ENCODE measurements at regions not wholly inside any gene's neighbourhood (a gene's known extent, or its start where the extent isn't known, plus 50 kb on each side); places are given as distances from the start of the nearest gene placed in this dataset.

DNA sequence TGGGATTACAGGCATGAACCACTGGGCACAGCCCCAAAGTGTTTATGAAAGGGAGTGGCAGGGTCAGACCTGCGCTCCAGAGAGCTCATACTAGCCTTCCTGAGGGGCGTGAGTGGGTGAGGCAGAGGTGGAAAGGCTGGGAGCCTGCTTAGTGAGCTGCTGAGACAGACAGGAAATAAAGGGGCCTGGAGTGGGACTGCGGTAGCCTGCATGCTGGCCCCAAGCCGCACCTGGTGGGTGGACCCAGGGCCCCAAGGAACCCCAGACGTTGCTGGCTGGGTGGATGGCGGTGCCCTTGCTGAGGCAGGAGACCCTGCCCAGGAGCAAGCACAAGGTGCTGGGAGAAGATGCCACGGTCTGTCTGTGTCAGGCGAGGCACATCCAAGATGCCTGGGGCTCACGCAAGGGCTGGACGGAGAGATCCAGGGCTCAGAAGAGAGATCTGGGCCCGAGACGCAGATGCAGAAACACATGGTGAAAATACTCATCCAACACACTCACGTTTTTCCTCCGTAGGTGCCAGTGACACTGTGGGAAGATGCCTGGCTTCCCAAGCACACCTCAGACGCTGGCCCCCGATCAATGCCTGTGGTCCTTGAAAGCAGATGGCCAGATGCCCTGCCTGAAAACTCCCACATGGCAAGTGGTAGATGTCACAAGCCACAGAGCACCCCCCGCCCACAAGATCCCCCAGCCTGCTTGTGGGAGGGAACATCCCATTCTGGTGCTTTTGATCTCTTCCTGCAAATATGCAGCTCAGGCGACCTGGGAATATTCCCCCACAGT is 151.1 kb downstream of the GLI2 start:
- DNase-seq, result no peak

DNA sequence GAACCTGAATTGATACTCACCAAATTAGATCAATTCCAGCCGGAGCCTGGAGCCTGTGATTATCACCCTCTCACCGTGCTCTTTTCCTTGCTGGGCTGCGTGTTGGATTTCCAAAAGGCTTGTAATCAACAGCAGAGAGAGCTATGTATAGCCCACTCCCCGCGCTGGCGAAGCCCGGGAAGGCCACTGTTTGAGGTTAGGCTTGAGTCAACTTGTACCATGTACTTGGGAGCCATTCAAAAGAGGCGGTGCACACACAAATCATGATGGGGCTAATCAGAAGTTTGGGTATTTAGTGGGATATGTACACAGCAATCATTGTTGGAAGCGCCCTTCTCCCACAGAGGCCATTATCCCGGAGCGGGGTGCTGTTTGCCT is 151.6 kb downstream of the GLI2 start:
- DNase-seq, result no peak

DNA sequence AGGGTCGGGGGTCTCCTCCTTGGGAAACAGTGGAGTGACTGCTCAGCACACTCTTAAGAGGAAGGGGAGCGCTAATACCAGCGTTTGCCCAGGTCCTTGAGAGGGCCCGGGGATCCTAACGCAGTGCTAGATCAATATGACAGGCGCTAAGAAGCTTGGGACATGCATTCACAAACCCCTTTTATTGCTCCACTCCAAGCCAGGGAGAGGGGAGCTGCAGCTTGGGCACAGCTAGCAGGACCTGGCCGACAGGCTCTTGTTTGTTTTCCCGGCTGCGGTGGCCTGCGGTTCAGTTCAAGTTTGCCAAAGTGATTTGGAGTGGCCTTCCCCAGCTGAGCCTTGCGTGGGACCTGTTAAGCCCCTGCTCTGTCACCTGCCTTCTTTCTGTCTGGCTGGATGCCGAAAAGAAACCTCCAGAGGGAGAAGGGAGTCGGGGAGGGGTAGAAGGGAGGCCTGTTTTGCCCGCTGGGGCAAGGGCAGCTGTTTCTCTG is 152.1 kb downstream of the GLI2 start:
- no peak for DNase-seq

- no peak for DNase-seq
Observed at GRCh38 chr2:120888851-120889250, 153.2 kb downstream of the GLI2 start.

DNA sequence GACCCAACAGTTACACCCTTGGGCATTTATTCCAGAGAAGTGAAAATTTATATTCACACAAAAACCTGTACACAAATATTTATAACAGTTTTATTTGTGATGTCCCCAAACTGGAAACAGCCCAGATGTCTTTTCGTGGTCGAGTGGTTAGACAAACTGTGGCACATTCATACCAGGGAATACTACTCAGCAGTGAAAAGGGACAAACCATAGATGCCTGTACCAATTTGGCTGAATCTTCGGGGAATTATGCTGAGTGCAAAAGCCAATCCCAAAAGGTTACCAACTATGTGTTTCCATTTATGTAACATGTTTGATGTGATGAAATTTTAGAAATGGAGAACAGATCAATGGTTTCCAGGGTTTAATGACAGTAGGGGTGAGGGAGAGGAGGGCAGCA is 154.3 kb downstream of the GLI2 start:
- no peak for DNase-seq

DNA sequence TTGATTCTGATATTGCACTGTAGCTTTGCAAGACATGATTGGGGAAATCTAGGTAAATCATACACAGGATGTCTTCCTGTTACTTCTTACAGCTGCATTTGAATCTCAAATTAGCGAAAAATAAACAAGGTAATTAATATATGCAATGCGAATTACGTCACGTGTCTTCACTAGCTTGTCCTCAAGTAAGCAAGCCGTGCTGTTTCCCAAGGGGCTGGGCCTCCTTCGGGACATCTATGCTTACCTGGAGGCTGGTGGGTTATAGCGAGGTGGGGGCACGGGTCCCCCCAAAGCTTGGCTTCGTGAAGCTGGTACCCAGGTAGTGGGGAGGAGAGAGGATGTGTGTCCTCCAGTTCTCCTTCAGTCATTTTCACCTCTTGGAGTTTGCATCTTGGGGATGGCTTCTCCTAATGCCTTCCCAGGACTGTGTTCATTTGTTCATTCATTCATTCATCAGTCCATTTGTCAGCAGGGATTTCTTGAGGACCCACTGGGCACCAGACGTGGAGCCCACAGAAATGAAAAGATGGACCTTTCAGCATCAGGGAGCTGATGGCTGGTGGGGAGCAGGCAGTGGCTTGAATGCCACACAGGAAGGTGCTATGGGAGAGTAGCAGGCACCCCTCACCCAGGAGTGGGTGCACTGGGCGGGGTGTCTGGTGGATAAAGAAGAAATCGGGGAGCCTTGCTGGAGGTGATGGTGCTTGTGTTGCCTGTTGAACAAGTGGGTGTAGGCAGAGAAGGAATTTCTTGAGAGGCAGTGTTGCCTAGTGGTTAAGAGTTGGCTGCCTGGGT is 155.1 kb downstream of the GLI2 start:
- no peak for DNase-seq

DNA sequence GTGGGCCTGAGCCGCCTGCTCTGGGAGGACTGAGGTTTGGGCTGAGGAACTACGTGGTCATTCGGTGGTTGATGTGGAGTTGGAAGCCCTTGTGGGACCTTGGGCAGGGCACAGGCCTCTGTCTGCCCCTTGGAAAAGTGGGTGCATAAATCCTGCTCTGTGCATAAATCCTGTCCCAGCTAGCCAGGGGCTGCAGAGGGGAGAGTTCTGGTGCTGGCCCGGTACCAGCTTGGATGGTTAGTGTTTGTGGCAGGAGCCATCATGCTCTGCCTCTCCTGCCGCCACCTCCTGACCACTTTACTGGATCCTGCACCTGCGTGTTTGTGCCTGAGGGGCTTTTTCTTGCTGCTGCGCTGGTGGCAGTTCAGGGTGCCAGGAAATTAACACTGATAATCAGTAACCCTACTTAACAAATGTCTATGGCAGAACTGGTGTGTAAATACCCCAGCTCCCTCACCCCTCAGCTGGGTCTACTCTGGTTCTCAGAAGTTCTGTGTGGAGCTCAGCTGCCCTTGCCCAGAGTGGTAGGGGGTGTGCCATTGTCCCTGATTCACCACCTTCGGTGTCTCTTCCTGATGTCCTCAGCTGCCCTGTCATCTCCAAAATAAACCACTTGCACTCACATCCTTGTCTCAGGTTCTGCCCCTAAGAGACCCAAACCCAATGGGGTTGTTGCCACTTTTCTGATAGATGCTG is 156.8 kb downstream of the GLI2 start:
- DNase-seq, result no peak

GRCh38 chr2:120892967-120893667 is 157.4 kb downstream of the GLI2 start:
- no peak for DNase-seq

DNA sequence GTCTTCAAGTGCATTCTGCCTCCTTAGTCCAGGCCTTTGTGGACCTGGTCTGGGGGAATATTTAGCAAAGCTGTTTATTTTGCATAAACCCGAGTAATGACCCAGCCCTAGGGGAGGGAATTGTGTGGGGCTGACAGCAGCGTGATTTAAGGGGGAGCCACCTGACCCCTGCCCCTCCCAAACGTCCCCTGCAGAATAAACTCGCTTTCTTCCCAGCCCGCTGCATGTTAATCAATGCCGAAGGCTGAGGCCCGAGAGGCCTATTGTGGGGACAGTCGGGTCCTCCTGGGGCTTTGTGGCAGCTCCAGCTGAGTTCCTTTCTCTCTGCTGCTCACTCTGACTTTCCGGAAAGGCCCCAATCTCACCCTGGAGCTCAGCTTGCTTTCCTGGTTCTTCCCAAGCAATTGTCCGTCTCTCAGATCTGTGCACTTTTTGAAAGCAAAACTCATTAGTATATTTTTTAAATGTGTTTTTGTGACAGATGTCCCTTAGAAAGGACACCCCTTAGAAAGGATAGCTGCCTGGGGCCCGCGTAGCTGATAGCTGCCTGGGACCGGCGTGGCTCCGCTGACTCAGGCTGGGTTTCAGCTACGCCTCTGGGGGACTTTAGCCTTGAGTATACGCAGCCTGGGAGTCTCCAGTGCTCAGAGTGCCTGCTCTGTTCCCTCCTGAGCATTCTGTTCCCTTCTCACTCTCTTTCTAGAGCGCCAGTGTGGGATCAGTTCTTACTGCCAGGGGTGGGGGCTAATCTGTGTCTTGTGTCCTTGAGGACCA is 158.3 kb downstream of the GLI2 start:
- DNase-seq, result no peak

GRCh38 chr2:120894966-120895365 is 159.3 kb downstream of the GLI2 start:
- no peak for DNase-seq

- no peak for DNase-seq
Observed at GRCh38 chr2:120896126-120896525, 160.5 kb downstream of the GLI2 start.

DNA sequence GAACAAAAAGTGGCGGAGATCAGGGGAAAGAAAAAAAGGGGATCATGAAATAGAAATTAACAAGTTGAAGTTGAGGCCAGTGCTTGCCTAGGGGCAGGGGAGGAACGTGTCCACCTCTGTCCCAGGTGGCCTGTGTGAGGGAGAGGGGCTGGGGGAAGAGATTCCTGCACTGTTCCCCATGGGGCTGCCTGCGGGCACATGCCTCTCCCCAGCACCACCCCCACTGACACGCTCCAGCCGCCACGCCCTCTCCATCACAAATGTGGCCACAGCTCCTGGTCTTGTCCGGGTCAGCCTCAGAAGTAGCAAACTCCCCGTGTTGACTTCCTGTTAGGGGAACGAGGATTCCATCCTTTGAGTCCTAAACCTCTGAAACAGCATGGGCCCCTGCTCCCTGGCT is 161.2 kb downstream of the GLI2 start:
- DNase-seq, result no peak

GRCh38 chr2:120897399-120897798 is 161.7 kb downstream of the GLI2 start:
- no peak for DNase-seq

- DNase-seq, result no peak
Observed at GRCh38 chr2:120898496-120898895, 162.8 kb downstream of the GLI2 start.

- no peak for DNase-seq
Observed at GRCh38 chr2:120898961-120899750, 163.5 kb downstream of the GLI2 start.

DNA sequence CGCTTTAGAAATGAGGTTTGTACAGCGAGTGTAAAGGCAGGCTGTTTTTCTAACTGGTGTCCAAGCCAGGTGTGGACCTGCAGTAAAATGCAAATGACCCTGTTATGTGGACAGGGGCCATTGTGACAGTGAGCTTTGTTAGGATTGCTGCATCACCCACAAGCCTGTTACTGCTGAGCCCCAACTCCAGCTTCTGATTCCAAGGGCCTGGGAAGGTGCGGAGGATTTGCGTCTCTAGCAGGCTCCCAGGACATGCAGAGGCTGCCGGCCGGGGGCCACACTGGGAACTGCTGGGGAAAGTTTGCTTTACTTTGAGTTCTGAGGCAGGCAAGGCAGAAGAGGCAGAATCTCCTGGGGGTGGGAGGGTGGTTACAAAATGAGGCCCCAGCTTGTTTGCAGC is 164.1 kb downstream of the GLI2 start:
- DNase-seq, result no peak

DNA sequence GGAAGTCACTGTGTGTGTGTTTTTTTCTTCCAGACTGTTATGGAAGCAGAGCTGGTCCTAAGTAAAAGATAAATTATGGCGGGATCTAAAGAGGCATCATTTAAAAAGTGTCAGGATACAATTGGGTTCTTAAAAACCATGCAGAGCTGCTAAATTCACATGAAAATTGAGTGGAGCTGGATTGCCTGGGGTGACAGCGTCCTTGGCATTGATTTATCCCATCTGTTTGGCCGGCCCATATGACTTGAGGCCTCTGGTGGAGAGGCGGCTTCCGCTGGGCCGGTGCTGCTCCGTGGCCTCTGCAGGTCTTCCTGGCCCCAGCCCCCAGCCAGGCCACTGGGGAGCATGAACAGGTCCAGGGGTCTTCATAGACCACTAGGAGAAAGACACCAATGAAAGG is 165.5 kb downstream of the GLI2 start:
- DNase-seq, result no peak

DNA sequence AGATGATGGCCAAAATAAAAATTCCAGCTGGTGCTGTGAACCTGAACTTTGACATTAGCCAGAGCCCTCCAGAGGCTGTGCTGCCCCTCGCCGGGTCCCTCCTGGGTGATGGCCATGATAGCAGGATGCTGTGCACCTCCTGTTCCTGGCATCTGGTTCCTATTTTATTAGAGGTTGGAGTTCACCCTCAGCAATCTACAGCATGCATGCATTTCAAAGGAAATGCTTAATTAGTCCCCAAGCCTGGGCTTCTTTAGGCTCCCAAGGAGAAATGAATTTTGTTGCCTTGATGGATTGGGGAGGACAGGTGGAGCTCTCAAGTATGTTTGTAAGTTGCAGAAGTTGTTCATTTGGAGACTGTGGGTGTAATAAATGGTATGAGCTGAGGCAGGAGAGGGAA is 166.9 kb downstream of the GLI2 start:
- DNase-seq, result no peak

- no peak for DNase-seq
Observed at GRCh38 chr2:120904379-120904778, 168.7 kb downstream of the GLI2 start.

- DNase-seq, result no peak
Observed at GRCh38 chr2:120904830-120905234, 169.2 kb downstream of the GLI2 start.

DNA sequence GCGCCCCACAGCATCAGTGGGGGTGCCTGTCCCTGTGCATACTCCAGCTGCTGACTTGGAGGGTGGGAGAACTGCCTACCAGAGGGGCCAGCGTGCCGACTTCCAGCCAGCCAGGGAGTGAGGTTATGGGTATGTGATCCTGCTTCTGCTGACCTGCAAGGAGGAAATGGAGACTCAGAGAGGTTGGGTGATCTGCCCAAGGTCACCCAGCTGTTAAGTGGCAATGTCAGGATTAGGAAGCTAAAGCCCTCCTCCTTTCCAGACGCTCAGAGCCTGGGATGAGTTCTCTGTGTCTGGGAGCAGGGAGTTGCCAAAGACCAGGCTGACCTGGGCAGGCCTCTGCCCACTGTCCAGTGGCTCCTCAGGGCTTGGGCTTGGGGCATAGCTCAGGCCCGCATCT is 169.6 kb downstream of the GLI2 start:
- no peak for DNase-seq

Measured in activated naive CD4-positive, alpha-beta T cell treated with Interleukin-2 at 50 U/mL for 16 hours (primary cell).